SJCRH30 (cell line): ENCODE measurements at regions not wholly inside any gene's neighbourhood (a gene's known extent, or its start where the extent isn't known, plus 50 kb on each side); places are given as distances from the start of the nearest gene placed in this dataset.
"Not testable (repeated sequence)": the region's sequence is repeated elsewhere in the genome, so short reads cannot be mapped to it uniquely, and the experiment has no call there.

Experiments used
- DNase-seq, 2 experiments: peaks; one replicate each; pipeline ENCODE4 v3.0.0-alpha.2; 2015 to 2020
- H3K27ac ChIP-seq: fragments of 250-450 bp; sonication (Bioruptor Pico); 2 replicates; pipeline ENCODE4 v1.5.1; 2020; ENCODE audit warnings: mild to moderate bottlenecking, moderate library complexity
- H3K27me3 ChIP-seq: fragments of 250-450 bp; sonication (Bioruptor Pico); 2 replicates; pipeline ENCODE4 v1.5.1; 2020; ENCODE audit warnings: mild to moderate bottlenecking, moderate library complexity
- H3K36me3 ChIP-seq: fragments of 250-450 bp; sonication (Bioruptor Pico); 2 replicates; pipeline ENCODE4 v1.5.1; 2020; ENCODE audit warnings: mild to moderate bottlenecking, moderate library complexity
- H3K4me1 ChIP-seq: fragments of 250-450 bp; sonication (Bioruptor Pico); 2 replicates; pipeline ENCODE4 v1.5.1; 2020; ENCODE audit warnings: mild to moderate bottlenecking, moderate library complexity
- H3K4me3 ChIP-seq: fragments of 250-450 bp; sonication (Bioruptor Pico); 2 replicates; pipeline ENCODE4 v1.5.1; 2020; ENCODE audit warnings: mild to moderate bottlenecking, moderate library complexity
- H3K9me3 ChIP-seq: fragments of 250-450 bp; sonication (Bioruptor Pico); replicated peaks from 2 replicates; pipeline ENCODE4 v1.5.1; 2020; ENCODE audit warnings: mild to moderate bottlenecking, moderate library complexity

- Histone ChIP-seq H3K27ac (no peak overlapping the region), H3K4me1 (no peaks in the 10 kb centered on the region), H3K36me3 (no peaks in the 10 kb centered on the region), H3K4me3 (no peak overlapping the region), H3K9me3 (no peaks in the 10 kb centered on the region), H3K27me3 (no peaks in the 10 kb centered on the region)
- no peak for DNase-seq
These were observed 823.1 kb downstream of the EPHA4 start for GRCh38 chr2:220748875-220749479.

- Histone ChIP-seq H3K9me3 (no peaks in the 10 kb centered on the region), H3K27ac (no peak overlapping the region), H3K4me1 (no peaks in the 10 kb centered on the region), H3K36me3 (no peaks in the 10 kb centered on the region), H3K27me3 (no peaks in the 10 kb centered on the region), H3K4me3 (no peak overlapping the region)
- DNase-seq = no peak
These were observed 818.6 kb downstream of the EPHA4 start for GRCh38 chr2:220753486-220753885.

- no peak overlapping the region for H3K27ac ChIP-seq
- H3K4me1 ChIP-seq = no peaks in the 10 kb centered on the region
- H3K36me3 ChIP-seq = no peaks in the 10 kb centered on the region
- H3K27me3 ChIP-seq = no peaks in the 10 kb centered on the region
- no peaks in the 10 kb centered on the region for H3K9me3 ChIP-seq
- DNase-seq = no peak
- no peak overlapping the region for H3K4me3 ChIP-seq
These were observed 815.5 kb downstream of the EPHA4 start for GRCh38 chr2:220756653-220757052.

GRCh38 chr2:220758376-220758775 lies 813.7 kb downstream of the EPHA4 start:
- not testable (repeated sequence) for H3K27ac ChIP-seq

GRCh38 chr2:220764171-220764570 lies 807.9 kb downstream of the EPHA4 start:
- H3K4me1 ChIP-seq = no peaks in the 10 kb centered on the region
- H3K36me3 ChIP-seq = no peaks in the 10 kb centered on the region
- no peak overlapping the region for H3K4me3 ChIP-seq
- no peaks in the 10 kb centered on the region for H3K9me3 ChIP-seq
- no peak overlapping the region for H3K27ac ChIP-seq
- H3K27me3 ChIP-seq = no peaks in the 10 kb centered on the region
- no peak for DNase-seq

More at GRCh38 chr2:220758376-220758775, 813.7 kb downstream of the EPHA4 start:
- H3K36me3 ChIP-seq, H3K9me3 ChIP-seq, H3K4me3 ChIP-seq, H3K27me3 ChIP-seq, DNase-seq, H3K4me1 ChIP-seq: not testable (repeated sequence)

GRCh38 chr2:220767591-220768255 lies 804.4 kb downstream of the EPHA4 start:
- Histone ChIP-seq H3K9me3 (no peaks in the 10 kb centered on the region), H3K27ac (no peak overlapping the region)
- DNase-seq = no peak

GRCh38 chr2:220775856-220776488 lies 796.1 kb downstream of the EPHA4 start:
- H3K27ac ChIP-seq = no peak overlapping the region
- DNase-seq = no peak
- H3K9me3 ChIP-seq = no peaks in the 10 kb centered on the region
- no peak overlapping the region for H3K4me3 ChIP-seq
- no peaks in the 10 kb centered on the region for H3K27me3 ChIP-seq
- H3K36me3 ChIP-seq = no peaks in the 10 kb centered on the region
- H3K4me1 ChIP-seq = no peaks in the 10 kb centered on the region

More at GRCh38 chr2:220767591-220768255, 804.4 kb downstream of the EPHA4 start:
- H3K4me1 ChIP-seq = no peaks in the 10 kb centered on the region
- H3K4me3 ChIP-seq = no peak overlapping the region
- H3K36me3 ChIP-seq = no peaks in the 10 kb centered on the region
- no peaks in the 10 kb centered on the region for H3K27me3 ChIP-seq

GRCh38 chr2:220779076-220779475 lies 793.0 kb downstream of the EPHA4 start:
- H3K9me3 ChIP-seq, H3K4me1 ChIP-seq, H3K27ac ChIP-seq, H3K27me3 ChIP-seq, H3K36me3 ChIP-seq, H3K4me3 ChIP-seq, DNase-seq: not testable (repeated sequence)

GRCh38 chr2:220779511-220779910 lies 792.6 kb downstream of the EPHA4 start:
- no peak overlapping the region for H3K4me3 ChIP-seq
- no peaks in the 10 kb centered on the region for H3K4me1 ChIP-seq
- H3K27me3 ChIP-seq = no peaks in the 10 kb centered on the region
- H3K27ac ChIP-seq = no peak overlapping the region
- DNase-seq = no peak
- no peaks in the 10 kb centered on the region for H3K36me3 ChIP-seq
- no peaks in the 10 kb centered on the region for H3K9me3 ChIP-seq

- Histone ChIP-seq H3K36me3 (no peaks in the 10 kb centered on the region), H3K9me3 (no peaks in the 10 kb centered on the region; the same call in 1 of the 2 replicates), H3K4me3 (no peak overlapping the region), H3K27ac (no peak overlapping the region), H3K27me3 (no peaks in the 10 kb centered on the region), H3K4me1 (no peaks in the 10 kb centered on the region)
- DNase-seq = no peak
These were observed 792.2 kb downstream of the EPHA4 start for GRCh38 chr2:220779931-220780330.

GRCh38 chr2:220781622-220782241 lies 790.4 kb downstream of the EPHA4 start:
- Histone ChIP-seq H3K27me3 (no peaks in the 10 kb centered on the region), H3K36me3 (no peaks in the 10 kb centered on the region), H3K4me3 (no peak overlapping the region), H3K9me3 (no peaks in the 10 kb centered on the region; the same call in 1 of the 2 replicates), H3K27ac (no peak overlapping the region), H3K4me1 (no peaks in the 10 kb centered on the region)
- DNase-seq = no peak

GRCh38 chr2:220782609-220783113 lies 789.4 kb downstream of the EPHA4 start:
- Histone ChIP-seq H3K27me3 (no peaks in the 10 kb centered on the region), H3K27ac (no peak overlapping the region), H3K4me1 (no peaks in the 10 kb centered on the region), H3K9me3 (no peaks in the 10 kb centered on the region; the same call in 1 of the 2 replicates), H3K36me3 (no peaks in the 10 kb centered on the region), H3K4me3 (no peak overlapping the region)
- DNase-seq = no peak

- no peak overlapping the region for H3K4me3 ChIP-seq
- no peaks in the 10 kb centered on the region for H3K4me1 ChIP-seq
- H3K27me3 ChIP-seq = no peaks in the 10 kb centered on the region
- no peaks in the 10 kb centered on the region; the same call in 1 of the 2 replicates for H3K9me3 ChIP-seq
- no peaks in the 10 kb centered on the region for H3K36me3 ChIP-seq
- H3K27ac ChIP-seq = no peak overlapping the region
- DNase-seq = no peak
These were observed 788.4 kb downstream of the EPHA4 start for GRCh38 chr2:220783671-220784070.

- H3K9me3 ChIP-seq = no peaks in the 10 kb centered on the region; the same call in 1 of the 2 replicates
- H3K4me3 ChIP-seq = no peak overlapping the region
- no peak for DNase-seq
- no peak overlapping the region for H3K27ac ChIP-seq
- no peaks in the 10 kb centered on the region for H3K36me3 ChIP-seq
- H3K27me3 ChIP-seq = no peaks in the 10 kb centered on the region
- no peaks in the 10 kb centered on the region for H3K4me1 ChIP-seq
These were observed 786.9 kb downstream of the EPHA4 start for GRCh38 chr2:220785178-220785577.

GRCh38 chr2:220786216-220786615 lies 785.9 kb downstream of the EPHA4 start:
- no peak for DNase-seq
- Histone ChIP-seq H3K4me3 (no peak overlapping the region), H3K27me3 (no peaks in the 10 kb centered on the region), H3K27ac (no peak overlapping the region), H3K36me3 (no peaks in the 10 kb centered on the region), H3K4me1 (no peaks in the 10 kb centered on the region), H3K9me3 (no peaks in the 10 kb centered on the region; the same call in 1 of the 2 replicates)
